ENCODE measurements at regions not wholly inside any gene's neighbourhood (a gene's known extent, or its start where the extent isn't known, plus 50 kb on each side); places are given as distances from the start of the nearest gene placed in this dataset.

DNA sequence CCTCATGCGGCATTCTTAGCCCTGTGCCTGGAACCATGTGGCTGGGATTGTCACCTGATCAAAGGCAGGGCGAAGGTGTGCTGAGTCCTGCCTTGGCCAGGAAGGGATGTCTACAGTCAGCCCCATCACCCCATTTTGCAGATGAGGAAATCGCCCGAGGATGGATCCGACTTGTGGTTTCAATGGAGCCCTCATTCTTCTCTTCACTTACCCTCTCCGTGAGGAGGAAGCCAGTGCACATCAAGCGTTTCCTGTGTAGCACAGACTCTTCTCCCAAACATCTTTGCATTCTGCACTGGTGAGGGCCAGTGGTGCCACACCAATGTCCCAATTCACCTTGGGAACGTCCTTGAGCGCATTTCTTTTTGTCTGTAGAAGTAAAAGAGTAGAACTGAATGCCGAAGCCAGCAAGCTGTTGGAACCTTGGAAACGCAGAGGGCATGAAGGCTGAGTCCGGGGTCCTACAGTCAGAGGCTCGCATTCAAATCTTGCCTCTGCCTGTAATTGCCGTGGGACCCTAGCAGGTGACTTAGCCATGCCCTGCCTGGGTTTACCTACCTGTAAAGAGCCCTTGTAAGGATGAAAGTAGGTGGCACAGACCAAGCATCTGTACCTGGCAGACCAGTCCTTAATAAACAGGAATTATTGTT is 85.4 kb downstream of the IRF8 start:
- TF ChIP-seq, protein P1, sequence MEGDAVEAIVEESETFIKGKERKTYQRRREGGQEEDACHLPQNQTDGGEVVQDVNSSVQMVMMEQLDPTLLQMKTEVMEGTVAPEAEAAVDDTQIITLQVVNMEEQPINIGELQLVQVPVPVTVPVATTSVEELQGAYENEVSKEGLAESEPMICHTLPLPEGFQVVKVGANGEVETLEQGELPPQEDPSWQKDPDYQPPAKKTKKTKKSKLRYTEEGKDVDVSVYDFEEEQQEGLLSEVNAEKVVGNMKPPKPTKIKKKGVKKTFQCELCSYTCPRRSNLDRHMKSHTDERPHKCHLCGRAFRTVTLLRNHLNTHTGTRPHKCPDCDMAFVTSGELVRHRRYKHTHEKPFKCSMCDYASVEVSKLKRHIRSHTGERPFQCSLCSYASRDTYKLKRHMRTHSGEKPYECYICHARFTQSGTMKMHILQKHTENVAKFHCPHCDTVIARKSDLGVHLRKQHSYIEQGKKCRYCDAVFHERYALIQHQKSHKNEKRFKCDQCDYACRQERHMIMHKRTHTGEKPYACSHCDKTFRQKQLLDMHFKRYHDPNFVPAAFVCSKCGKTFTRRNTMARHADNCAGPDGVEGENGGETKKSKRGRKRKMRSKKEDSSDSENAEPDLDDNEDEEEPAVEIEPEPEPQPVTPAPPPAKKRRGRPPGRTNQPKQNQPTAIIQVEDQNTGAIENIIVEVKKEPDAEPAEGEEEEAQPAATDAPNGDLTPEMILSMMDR (IDR thresholded peaks at IDR 0.05), result no peak
- Mint-ChIP-seq H3K36me3 (ENCODE audit: low read depth) (no peaks in the 10 kb centered on the region), H3K4me3 (no peak overlapping the region), H3K4me1 (peaks cover 31% of the 10 kb centered on the region), H3K27me3 (ENCODE audit: low read depth, poor library complexity) (peaks cover 33% of the 10 kb centered on the region), H3K27ac (no peak overlapping the region), H3K9me3 (no peaks in the 10 kb centered on the region)
- no peak for DNase-seq

DNA sequence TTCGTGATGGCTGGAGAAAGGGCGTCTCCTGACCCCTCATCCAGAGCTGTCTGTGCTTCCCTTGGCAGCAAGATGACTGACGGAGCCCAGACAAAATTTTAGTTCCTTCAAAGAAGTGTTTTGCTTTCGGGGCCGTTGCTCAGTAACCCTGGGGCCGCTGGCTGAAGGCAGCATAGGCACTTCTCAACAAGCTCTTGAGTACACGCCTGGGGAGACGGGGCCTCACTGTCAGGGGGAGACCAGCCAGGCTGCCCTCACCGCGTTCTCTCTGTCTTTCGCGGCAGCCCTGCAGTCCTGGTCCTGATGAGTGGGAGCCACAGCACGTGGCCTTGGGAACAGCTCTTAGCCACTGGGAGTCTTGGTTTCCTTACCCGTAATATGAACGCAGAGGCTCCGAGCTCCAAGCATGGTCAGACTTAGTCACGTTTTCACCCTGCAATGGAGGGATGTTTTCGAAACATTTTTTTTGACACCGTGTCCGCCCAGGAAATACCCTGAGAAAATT is 86.0 kb downstream of the IRF8 start:
- H3K4me3 Mint-ChIP-seq, result no peak overlapping the region
- no peak overlapping the region for H3K27ac Mint-ChIP-seq
- no peaks in the 10 kb centered on the region for H3K36me3 Mint-ChIP-seq (ENCODE audit: low read depth)
- no peaks in the 10 kb centered on the region for H3K9me3 Mint-ChIP-seq
- peaks cover 36% of the 10 kb centered on the region for H3K4me1 Mint-ChIP-seq
- peaks cover 38% of the 10 kb centered on the region for H3K27me3 Mint-ChIP-seq (ENCODE audit: low read depth, poor library complexity)
- TF ChIP-seq, protein P1 (IDR thresholded peaks at IDR 0.05), result no peak
- DNase-seq, result no peak

DNA sequence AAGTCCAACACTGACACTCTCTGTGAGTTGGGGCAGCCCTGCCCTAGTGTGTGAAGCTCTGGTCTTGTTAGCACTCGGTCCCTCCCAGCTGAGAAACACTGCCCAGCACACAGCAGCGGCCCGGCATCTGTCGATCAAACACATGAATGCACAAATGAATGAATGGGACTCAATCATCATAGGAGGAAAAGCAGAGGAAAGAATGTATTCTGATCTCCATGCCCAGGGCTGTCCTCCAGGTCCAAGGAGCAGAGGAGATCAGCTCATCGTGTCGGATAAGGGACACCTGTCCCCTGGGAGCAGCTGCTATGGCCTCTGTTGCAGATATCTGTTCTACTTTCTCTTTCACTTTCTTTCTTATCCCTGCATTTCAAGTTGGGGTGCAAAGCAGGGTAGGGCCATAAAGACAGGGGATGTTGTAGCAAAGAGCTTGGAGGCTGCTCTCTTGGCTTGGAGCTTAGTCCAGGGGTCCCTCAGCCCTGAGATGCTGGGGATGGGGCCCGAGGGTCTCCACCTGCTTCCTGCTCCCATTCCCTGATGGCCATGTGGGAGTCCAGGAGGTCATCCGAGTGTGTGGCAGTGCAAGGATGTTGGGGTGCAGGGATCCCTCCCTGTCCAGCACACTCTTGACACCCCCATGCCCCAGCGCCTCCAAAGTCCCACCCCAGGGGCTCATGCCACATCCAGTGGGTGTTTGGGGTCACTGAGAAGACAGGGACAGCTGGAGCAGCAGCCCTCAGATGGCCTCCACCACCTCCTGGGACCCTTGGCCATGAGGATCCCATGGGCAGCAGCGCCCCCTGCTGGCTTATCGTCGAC is 88.2 kb downstream of the IRF8 start:
- TF ChIP-seq, protein P1 (IDR thresholded peaks at IDR 0.05), result peak; percentile 24
- Mint-ChIP-seq H3K4me1 (peaks cover 35% of the 10 kb centered on the region), H3K4me3 (no peak overlapping the region), H3K27ac (no peak overlapping the region), H3K36me3 (ENCODE audit: low read depth) (no peaks in the 10 kb centered on the region), H3K9me3 (no peaks in the 10 kb centered on the region), H3K27me3 (ENCODE audit: low read depth, poor library complexity) (peaks cover 43% of the 10 kb centered on the region)
- DNase-seq, result peak; percentile 56

DNA sequence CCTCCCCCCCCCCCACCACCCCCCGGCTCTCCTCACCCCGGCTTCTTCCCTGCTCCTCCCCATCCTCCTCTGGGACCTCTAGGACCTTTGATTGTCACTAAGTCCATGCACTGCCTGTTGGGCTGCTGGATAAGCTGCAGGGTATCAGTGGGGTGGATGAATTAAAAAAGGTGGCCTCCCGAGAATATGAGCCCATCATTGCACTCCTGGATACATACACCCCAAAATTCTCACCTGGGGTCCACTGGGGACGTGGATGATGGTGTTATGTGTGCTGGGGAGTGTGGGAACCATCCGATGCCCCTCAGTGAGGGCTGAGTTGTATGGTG is 88.8 kb downstream of the IRF8 start:
- TF ChIP-seq, protein P1 (IDR thresholded peaks at IDR 0.05), result no peak
- no peaks in the 10 kb centered on the region for H3K36me3 Mint-ChIP-seq (ENCODE audit: low read depth)
- H3K4me1 Mint-ChIP-seq, result peaks cover 33% of the 10 kb centered on the region
- H3K27ac Mint-ChIP-seq, result no peak overlapping the region
- H3K9me3 Mint-ChIP-seq, result no peaks in the 10 kb centered on the region
- peaks cover 44% of the 10 kb centered on the region for H3K27me3 Mint-ChIP-seq (ENCODE audit: low read depth, poor library complexity)
- H3K4me3 Mint-ChIP-seq, result no peak overlapping the region
- DNase-seq, result no peak

DNA sequence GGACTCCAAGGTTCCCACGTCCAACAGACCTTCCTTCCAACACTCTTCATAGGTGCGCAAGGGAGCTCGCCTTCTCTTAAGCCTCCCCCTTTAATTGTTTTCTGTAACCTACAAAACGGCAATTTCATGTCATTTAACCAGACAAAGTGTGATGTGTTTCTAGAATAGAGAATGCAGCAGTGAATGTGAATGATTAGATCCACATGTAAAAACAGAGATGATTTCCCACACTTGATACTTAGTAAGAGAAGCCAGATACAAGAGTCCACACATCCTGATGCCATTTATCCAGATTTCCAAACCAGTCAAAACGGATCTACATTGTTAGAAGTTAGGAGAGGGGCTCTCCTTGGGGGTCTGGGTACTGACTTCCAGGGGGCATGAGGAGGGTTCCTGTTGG is 89.3 kb downstream of the IRF8 start:
- Mint-ChIP-seq H3K4me3 (no peak overlapping the region), H3K9me3 (no peaks in the 10 kb centered on the region), H3K27me3 (ENCODE audit: low read depth, poor library complexity) (peaks cover 46% of the 10 kb centered on the region), H3K4me1 (peaks cover 33% of the 10 kb centered on the region), H3K27ac (no peak overlapping the region), H3K36me3 (ENCODE audit: low read depth) (no peaks in the 10 kb centered on the region)
- TF ChIP-seq, protein P1 (IDR thresholded peaks at IDR 0.05), result no peak
- no peak for DNase-seq

Data from nephron progenitor cell (in vitro differentiated cells).